HG03097 (cell line): ENCODE measurements at regions not wholly inside any gene's neighbourhood (a gene's known extent, or its start where the extent isn't known, plus 50 kb on each side); places are given as distances from the start of the nearest gene placed in this dataset.

Experiments used
- ATAC-seq: cut with Tn5 transposase; IDR thresholded peaks from one replicate; pipeline ENCODE4 v1.9.1; 2021; ENCODE audit not compliant: unreplicated experiment, low FRiP score

DNA sequence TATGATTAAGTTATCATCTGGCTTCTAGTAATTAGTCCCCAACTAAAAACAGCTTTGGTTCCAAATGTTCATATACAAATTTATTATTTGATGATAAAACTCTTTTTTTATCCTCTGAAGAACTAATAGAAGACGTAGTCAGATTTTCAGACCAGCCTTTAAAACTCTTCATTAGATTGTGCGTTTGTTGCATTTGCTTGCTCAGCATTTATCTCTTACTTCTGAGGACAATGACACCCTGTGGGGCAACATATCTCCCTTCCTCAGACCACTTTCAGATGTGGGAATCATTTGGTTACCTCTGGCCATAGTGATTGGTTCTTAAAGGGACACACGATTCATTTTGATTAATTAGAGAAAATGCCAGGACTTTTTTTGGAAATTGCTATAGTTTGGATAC lies 481.8 kb downstream of the HAO1 start:
- ATAC-seq: no peak

- no peak for ATAC-seq
Observed at GRCh38 chr20:7459083-7459482, 481.2 kb downstream of the HAO1 start.

- ATAC-seq: no peak
Observed at GRCh38 chr20:7463290-7463689, 477.0 kb downstream of the HAO1 start.

DNA sequence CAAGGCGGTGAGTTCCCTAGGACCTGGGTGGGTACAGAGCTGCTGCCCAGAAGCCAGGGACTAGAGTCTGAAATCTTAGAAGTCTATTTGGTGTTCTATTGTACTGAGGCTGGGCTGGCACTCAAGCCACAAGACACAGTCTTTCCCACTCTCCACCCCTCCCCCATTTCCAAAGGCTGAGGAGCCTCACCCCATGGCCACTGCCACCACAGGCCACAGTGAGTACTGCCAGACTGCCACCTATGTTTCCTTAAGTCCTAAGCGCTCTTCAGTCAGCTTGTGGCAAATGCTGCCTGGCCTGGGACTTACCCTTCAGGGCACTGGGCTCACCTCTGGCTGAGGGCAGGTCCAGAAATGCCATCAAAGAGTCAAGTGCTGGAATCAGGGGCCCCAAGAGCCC lies 469.3 kb downstream of the HAO1 start:
- no peak for ATAC-seq

GRCh38 chr20:7490288-7490687 lies 450.0 kb downstream of the HAO1 start:
- ATAC-seq: no peak

DNA sequence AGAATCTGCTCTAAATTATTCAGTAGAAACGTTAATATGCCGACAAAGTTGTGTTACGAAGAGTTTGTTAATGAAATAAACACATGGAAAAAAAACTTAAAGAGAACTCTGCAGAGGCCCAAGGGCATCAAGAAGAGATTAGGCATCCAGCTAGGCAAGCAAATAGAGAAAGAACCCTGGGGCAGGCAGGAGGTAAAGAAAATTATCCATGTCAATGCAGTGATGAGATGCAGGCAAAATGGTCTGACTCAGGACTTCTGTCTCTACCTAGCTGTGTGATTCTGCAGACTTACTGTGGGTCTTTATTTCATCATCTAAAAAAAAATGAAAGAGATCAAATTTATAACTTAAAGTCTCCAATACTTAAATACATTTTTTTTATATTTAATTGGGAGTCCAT lies 448.0 kb downstream of the HAO1 start:
- ATAC-seq: no peak

GRCh38 chr20:7493311-7493710 lies 446.9 kb downstream of the HAO1 start:
- ATAC-seq: no peak

- ATAC-seq: no peak
Observed at GRCh38 chr20:7496394-7496991, 443.8 kb downstream of the HAO1 start.

GRCh38 chr20:7497985-7498384 lies 442.3 kb downstream of the HAO1 start:
- ATAC-seq: no peak

DNA sequence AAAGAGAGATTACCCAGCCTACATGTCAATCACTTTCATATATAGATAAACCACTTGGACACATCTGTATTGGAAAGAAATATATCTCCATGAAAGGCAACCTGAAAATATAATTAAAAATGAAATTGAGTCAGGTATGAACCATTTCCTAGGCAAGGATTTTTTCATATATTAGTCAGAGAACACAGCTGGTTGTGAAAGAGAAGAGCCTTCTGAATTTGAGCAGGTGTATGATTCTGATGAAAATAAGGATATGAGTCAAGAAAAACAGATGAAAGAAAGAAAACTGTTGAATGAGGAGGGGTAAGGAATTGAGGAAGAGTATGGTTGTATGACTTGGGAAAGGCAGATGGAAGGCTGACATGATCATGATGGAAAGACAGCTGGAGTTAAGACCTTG lies 441.1 kb downstream of the HAO1 start:
- no peak for ATAC-seq

GRCh38 chr20:7500231-7500663 lies 440.0 kb downstream of the HAO1 start:
- no peak for ATAC-seq

DNA sequence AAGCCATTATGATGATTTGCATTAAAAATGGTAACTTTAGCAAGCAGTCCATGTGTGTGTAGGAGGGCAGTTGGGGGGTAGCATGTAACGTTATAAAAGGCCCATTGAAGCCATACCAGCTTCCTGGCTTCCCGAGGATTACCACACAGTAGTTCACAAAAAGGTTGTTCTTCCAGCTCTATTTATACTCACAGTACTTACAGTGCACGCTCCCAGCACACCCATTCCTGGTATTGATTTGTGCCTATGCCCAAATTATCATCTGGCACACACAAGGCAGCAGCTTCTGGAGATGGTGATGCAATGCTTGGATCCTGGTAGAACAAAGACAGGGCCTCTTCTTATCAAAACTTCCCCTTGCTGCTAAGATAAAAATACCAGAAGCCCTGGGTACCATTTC lies 436.8 kb downstream of the HAO1 start:
- no peak for ATAC-seq

DNA sequence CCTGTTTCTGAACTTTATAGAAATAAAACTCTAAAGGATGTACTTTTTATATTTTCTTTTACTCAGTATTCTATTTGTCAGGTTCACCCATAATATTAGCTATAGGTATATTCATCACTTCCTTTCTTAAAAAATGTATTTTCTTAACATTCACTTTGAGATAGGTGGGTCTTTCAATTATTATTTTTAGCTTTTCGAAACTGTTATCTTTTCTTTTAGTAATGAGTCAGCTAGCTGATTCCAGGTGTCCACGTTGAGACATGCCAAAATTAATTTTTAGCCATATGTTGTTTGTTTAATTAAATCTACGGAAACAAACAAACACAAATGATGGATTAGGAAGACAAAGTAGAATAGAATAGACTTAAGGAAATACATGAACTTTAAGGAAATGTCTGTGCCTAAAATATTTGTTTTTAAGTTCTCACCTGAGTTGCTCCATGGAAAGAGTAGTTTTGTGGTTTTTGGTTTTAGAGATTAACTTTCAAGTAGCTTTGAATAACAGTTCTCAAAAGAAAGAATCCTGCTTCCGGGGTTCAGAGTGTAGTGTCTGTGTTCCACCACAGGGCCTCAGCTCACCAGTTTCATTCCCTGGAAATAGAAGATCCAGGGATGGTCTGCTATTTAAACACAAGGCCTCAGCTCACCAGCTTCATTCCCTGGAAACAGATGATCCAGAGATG lies 435.0 kb downstream of the HAO1 start:
- no peak for ATAC-seq

GRCh38 chr20:7505835-7506221 lies 434.4 kb downstream of the HAO1 start:
- no peak for ATAC-seq

GRCh38 chr20:7516621-7517111 lies 423.6 kb downstream of the HAO1 start:
- ATAC-seq: no peak

GRCh38 chr20:7520361-7520760 lies 419.9 kb downstream of the HAO1 start:
- ATAC-seq: no peak

DNA sequence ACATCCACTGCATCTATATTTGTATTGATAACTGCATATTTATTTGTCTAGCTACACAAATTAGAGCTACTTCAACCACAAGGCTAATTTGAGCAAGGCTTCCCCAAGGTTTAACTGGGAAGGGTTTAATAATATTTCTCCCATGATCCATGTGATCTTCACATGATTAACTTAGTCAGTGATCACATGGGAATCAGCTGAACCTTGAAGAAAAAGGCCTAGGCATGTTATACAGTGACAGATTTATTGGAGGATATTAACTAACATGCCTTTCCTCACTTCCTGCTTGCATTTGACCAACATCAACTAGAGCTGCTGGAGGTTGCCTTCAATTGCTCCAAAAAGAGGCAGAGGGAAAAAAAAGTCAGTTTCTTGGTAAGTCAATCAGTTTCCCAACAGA lies 417.0 kb downstream of the HAO1 start:
- no peak for ATAC-seq

GRCh38 chr20:7540018-7540417 lies 400.2 kb downstream of the HAO1 start:
- ATAC-seq: no peak

GRCh38 chr20:7540923-7541322 lies 399.3 kb downstream of the HAO1 start:
- ATAC-seq: no peak

GRCh38 chr20:7571101-7571500 lies 369.2 kb downstream of the HAO1 start:
- ATAC-seq: no peak

GRCh38 chr20:7571521-7572055 lies 368.7 kb downstream of the HAO1 start:
- no peak for ATAC-seq

DNA sequence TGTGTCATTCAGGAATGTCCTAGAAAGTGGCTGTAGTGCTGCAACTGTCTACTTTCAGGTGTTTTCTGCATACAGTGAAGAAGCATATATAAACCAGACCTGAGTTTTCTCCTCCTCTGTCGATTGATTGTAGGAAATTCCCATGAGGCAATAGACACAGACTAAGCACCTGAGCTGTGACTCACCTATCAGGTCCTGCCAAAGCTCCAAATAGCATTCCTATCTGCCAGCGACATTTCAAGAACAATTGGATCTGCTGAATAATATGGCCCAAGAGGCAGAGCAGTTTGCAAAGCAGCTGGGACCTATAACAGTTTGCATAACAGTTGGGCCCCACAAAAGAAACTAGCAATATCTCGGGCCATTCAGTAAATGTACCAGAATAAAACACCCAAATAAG lies 360.4 kb downstream of the HAO1 start:
- no peak for ATAC-seq
